ENCODE measurements at regions not wholly inside any gene's neighbourhood (a gene's known extent, or its start where the extent isn't known, plus 50 kb on each side); places are given as distances from the start of the nearest gene placed in this dataset.

DNA sequence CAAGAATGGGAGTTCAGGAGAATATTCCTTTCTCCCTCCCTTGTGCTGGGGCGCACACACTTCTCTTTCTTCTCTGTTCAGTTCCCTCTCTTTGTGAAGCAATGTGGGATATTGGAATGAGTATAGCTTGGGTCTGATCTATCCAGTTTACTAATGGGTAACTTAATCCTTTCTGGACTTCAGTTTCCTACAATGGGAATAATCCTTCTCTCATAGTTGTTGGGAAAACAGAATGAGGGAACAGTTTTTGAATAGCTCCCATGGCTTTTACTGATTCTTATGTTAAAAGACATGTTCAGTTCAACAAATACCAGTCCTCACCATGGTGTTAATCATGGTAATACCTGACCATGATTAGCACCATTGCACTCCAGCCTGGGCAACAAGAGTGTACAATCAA lies 93.1 kb downstream of the ARL4C start:
- 100% methylated on average over 1 of the region's 1 CpG; no CpG with 5 or more reads in 1 of the 2 donors for WGBS, 2 donors (ENCODE audit: low coverage in 1 of 2)
- Histone ChIP-seq H3K36me3 (no peaks in the 10 kb centered on the region), H3K27ac (no peak overlapping the region), H3K27me3 (no peaks in the 10 kb centered on the region), H3K4me3 (no peak overlapping the region), H3K9me3 (no peaks in the 10 kb centered on the region), H3K4me1 (no peaks in the 10 kb centered on the region)
- ATAC-seq: no peak
- no peak for TF ChIP-seq EP300 (IDR thresholded peaks at IDR 0.05)
- TF ChIP-seq POLR2AphosphoS5 (IDR thresholded peaks at IDR 0.05): no peak
- TF ChIP-seq, protein P1, sequence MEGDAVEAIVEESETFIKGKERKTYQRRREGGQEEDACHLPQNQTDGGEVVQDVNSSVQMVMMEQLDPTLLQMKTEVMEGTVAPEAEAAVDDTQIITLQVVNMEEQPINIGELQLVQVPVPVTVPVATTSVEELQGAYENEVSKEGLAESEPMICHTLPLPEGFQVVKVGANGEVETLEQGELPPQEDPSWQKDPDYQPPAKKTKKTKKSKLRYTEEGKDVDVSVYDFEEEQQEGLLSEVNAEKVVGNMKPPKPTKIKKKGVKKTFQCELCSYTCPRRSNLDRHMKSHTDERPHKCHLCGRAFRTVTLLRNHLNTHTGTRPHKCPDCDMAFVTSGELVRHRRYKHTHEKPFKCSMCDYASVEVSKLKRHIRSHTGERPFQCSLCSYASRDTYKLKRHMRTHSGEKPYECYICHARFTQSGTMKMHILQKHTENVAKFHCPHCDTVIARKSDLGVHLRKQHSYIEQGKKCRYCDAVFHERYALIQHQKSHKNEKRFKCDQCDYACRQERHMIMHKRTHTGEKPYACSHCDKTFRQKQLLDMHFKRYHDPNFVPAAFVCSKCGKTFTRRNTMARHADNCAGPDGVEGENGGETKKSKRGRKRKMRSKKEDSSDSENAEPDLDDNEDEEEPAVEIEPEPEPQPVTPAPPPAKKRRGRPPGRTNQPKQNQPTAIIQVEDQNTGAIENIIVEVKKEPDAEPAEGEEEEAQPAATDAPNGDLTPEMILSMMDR (IDR thresholded peaks at IDR 0.05): no peak
- no peak for TF ChIP-seq POLR2A (IDR thresholded peaks at IDR 0.05)

DNA sequence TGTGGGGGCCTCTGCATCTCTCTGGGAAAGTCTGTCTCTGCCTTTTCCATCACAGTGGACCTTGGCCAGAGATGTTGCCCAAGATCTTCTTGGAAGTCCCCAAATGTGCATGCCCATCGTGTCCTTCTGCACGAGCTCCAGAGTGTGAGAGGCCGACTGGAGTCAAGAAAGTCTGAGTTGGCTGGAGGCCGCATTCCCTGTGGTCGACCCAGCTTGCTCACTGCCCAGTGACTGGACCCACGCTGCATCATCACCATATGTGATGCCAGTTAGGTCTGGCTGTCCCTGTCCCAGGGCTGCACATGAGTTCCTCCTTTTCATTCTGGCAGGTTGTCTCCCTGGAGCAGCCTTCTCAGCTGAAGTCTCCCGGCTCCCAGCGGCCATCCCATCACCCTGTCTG lies 93.8 kb downstream of the ARL4C start:
- no peaks in the 10 kb centered on the region for H3K9me3 ChIP-seq
- no peaks in the 10 kb centered on the region for H3K4me1 ChIP-seq
- no CpG with 5 or more reads among the region's 8 CpGs for WGBS, 2 donors (ENCODE audit: low coverage in 1 of 2)
- H3K27me3 ChIP-seq: no peaks in the 10 kb centered on the region
- H3K27ac ChIP-seq: no peak overlapping the region
- H3K36me3 ChIP-seq: no peaks in the 10 kb centered on the region
- ATAC-seq: no peak
- TF ChIP-seq POLR2AphosphoS5 (IDR thresholded peaks at IDR 0.05) (no peak), EP300 (IDR thresholded peaks at IDR 0.05) (no peak), POLR2A (IDR thresholded peaks at IDR 0.05) (no peak)
- TF ChIP-seq, protein P1 (IDR thresholded peaks at IDR 0.05): no peak
- no peak overlapping the region for H3K4me3 ChIP-seq

DNA sequence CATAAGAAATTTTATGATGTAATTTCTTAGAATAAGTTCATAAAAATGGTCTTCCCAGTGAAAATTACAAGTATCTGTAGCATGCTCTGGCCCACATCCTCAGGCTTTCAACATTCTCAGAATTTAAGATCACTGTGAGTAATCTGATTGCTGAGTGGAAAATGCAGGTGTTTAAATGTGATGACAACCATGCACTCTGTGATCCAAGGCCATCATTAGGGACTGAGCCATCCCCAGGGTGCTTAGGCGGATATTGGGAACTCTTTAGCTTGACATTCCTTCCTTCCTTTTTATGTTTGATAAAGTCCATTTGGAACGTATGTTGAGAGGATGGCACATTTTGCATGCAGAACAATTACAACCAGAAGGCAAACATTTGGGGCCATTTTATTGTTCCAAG lies 95.5 kb downstream of the ARL4C start:
- no peak overlapping the region for H3K27ac ChIP-seq
- TF ChIP-seq, protein P1 (IDR thresholded peaks at IDR 0.05): no peak
- TF ChIP-seq POLR2AphosphoS5 (IDR thresholded peaks at IDR 0.05): no peak
- TF ChIP-seq POLR2A (IDR thresholded peaks at IDR 0.05): no peak
- no peak for TF ChIP-seq EP300 (IDR thresholded peaks at IDR 0.05)
- no peak overlapping the region for H3K4me3 ChIP-seq
- no peaks in the 10 kb centered on the region for H3K27me3 ChIP-seq
- WGBS, 2 donors (ENCODE audit: low coverage in 1 of 2): 60 to 95% methylated on average over 2 of the region's 2 CpGs
- no peaks in the 10 kb centered on the region for H3K36me3 ChIP-seq
- H3K4me1 ChIP-seq: no peaks in the 10 kb centered on the region
- no peaks in the 10 kb centered on the region for H3K9me3 ChIP-seq
- no peak for ATAC-seq

DNA sequence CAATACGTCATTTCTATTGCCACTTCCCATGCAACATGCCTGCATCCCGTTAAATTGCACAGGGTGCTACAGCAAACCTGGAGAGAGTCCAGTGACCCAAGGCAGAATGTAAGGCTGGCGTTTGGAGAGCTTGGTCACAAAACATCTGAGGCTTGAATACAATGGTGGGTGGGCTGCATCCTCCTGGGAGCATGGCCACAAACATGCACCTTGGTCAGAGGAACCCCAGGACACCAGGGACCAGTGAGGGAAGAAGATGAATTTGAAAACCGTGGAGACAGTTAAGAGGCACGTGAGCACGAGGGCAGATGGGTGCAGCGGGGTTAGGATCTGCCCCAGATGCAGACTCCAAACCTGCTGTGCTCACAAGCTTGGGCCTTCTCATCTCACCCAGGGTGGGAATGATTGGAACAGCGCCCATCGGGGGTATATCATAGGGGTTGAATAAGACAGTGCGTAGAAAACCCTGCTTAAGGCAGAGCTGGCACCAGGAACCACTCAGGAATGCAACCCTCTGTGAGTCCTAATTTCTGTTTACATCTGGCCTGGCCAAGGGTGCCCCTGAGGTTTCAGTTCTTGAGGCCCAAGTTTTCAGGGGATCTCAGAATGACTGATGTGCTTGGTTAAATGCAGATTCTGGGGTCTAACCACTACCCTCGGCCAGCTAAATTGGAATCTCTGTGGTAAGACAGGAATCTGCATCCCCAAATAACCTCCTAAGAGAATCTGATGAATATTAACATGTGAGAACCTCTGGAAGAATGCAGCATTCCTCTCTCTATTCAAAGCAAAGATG lies 97.2 kb downstream of the ARL4C start:
- no peaks in the 10 kb centered on the region for H3K9me3 ChIP-seq
- no peaks in the 10 kb centered on the region for H3K4me1 ChIP-seq
- H3K27me3 ChIP-seq: no peaks in the 10 kb centered on the region
- H3K4me3 ChIP-seq: no peak overlapping the region
- TF ChIP-seq, protein P1 (IDR thresholded peaks at IDR 0.05): no peak
- TF ChIP-seq POLR2A (IDR thresholded peaks at IDR 0.05): no peak
- ATAC-seq: no peak
- no peaks in the 10 kb centered on the region for H3K36me3 ChIP-seq
- 75 to 85% methylated on average over 5 to 7 of the region's 11 CpGs for WGBS, 2 donors (ENCODE audit: low coverage in 1 of 2)
- H3K27ac ChIP-seq: no peak overlapping the region

DNA sequence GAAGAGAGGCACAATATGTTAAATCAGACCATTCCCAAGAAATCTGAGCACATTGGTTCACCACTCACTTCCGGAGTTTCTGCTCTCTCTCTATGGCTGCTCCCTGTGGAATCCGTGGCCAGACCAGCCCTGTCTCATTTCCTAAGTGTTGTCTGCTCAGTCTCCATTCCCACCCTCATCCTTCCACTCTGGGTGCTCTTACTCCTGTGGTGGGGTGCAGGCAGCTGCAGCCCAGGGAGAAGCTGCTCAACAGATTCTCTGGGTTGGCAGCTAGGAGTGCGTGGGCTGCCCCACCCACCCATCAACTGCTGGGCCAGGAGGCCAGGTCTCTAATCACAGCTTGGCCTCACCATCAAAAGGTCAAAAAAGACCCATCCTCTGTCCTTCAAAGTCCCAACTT lies 98.3 kb downstream of the ARL4C start:
- TF ChIP-seq POLR2A (IDR thresholded peaks at IDR 0.05) (no peak), EP300 (IDR thresholded peaks at IDR 0.05) (no peak), POLR2AphosphoS5 (IDR thresholded peaks at IDR 0.05) (no peak)
- TF ChIP-seq, protein P1 (IDR thresholded peaks at IDR 0.05): no peak
- WGBS, 2 donors (ENCODE audit: low coverage in 1 of 2): 70 to 80% methylated on average over 1 to 2 of the region's 3 CpGs

More for the DNA sequence above, 98.3 kb downstream of the ARL4C start:
- Histone ChIP-seq H3K36me3 (no peaks in the 10 kb centered on the region), H3K27ac (no peak overlapping the region), H3K9me3 (no peaks in the 10 kb centered on the region), H3K4me3 (no peak overlapping the region), H3K4me1 (no peaks in the 10 kb centered on the region), H3K27me3 (no peaks in the 10 kb centered on the region)
- no peak for ATAC-seq

Data from gastroesophageal sphincter (tissue), 4 donors.